Stimulated activated naive CD4-positive, alpha-beta T cell (primary cell): ENCODE measurements at regions not wholly inside any gene's neighbourhood (a gene's known extent, or its start where the extent isn't known, plus 50 kb on each side); places are given as distances from the start of the nearest gene placed in this dataset.

ENCODE experiments used
- DNase-seq, 6 experiments: peaks; one replicate each; lab custom pipeline; 2025; lab: John Stamatoyannopoulos, UW

DNA sequence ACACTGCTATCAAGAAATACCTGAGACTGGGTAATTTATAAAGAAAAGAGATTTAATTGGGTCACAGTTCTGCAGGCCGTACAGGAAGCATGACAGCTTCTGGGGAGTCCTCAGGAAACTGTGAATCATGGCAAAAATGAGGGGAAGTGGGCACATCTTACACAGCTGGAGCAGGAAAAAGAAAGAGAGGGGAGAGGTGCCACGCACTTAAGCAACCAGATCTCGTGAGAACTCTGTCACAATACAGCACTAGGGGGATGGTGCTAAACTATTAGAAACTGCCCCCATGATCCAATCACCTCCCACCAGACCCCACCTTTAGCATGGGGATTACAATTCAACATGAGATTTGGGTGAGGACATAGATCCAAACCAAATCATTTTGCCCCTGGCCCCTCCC, 105.5 kb upstream of the CPLX2 start:
- no peak for DNase-seq

DNA sequence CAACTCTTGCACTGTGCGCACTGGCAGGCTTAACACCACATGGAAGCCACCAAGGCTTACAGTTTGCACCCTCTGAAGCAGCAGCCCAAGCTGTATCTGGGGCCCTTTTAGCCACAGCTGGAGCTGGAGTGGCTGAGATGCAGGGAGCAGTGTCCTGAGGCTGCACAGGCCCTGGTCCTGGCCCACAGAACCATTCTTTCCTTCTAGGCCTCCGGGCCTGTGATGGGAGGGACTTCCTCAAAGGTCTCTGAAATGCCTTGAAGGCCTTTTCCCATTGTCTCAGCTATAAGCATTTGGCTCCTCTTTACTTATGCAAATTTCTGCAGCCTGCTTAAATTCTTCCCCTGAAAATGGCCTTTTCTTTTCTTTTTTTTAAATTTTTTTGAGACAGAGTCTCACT, 104.4 kb upstream of the CPLX2 start:
- no peak for DNase-seq

DNA sequence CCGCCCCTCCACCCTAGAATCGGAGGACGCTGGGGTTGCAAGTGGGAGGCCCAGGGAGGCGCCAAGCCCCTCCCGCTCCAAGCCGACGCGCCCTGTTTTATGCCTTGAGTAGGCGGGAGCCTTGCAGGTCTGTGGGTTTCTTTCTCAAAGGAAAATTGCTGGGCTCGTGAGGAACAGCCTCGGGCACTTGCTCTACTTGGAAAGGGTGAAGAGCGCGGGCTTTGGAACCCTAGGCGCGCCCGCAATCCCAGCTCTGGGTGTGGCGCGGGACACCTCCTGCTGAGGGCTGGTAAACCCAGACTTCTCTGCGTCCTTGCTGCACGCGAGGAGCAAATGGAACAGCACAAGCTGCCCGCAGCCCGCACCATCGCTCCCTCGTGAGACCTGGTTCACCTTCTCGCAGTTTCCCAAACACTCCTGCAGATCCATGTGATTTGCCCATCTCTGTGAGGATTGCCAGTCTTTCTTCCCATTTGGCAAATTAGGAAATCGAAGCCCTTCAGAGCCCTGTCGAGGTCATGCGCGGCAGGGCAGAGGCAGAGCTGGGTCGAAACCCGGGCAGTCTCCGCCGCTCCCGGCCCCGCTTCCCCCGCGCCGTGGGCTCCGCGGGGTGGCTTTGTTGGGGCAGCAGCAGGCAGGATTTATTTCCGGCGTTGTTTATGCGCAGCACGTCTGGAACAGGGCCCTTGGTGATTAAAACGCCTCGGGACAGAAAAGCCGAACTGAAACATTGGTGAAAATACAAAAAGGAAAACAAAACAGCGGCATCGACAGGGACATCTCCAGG, 98.4 kb upstream of the CPLX2 start:
- DNase-seq, result no peak

DNA sequence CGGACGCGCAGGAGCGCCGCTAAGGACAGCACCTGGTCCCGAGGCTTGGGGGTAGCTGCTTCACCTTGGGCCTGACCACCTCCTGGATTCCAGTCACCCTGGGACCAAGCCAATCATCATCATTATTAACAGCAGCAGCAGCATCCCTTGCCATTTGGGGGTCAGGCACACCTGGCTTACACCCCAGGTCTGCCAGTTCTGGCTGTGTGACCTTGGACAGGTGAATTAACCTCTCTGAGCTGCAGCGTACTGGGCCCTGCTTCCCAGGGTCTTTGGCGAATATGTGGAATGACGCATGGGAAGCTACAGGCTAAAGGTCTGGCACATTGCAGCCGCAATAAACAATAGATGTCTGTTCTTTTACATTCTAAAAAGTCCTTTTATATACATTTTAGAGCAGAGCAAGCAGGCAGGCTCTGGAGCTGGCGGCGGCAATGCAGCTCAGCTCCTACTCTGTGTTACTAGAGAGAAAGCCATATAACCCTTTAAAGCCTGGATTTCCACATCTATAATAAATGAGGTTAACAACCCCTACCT, 97.8 kb upstream of the CPLX2 start:
- no peak for DNase-seq

DNA sequence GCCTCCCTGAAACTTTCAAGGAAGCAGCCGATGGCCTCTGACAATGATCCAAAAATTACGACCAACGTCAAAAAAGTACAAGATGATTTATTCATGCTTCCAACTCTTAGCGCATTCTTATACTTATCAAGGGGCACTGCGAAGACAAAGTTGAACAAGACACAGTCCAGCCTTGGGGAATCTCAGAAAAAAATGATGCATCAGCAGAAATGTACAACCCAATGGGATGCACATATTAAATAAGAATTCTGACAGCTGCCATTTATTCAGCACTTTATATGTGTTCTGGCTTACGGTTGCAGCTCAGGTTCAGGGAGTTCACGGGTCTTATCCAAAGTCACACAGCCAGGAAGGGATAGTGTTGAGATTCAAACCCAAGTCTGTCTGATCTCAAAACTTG, 96.0 kb upstream of the CPLX2 start:
- DNase-seq, result no peak

DNA sequence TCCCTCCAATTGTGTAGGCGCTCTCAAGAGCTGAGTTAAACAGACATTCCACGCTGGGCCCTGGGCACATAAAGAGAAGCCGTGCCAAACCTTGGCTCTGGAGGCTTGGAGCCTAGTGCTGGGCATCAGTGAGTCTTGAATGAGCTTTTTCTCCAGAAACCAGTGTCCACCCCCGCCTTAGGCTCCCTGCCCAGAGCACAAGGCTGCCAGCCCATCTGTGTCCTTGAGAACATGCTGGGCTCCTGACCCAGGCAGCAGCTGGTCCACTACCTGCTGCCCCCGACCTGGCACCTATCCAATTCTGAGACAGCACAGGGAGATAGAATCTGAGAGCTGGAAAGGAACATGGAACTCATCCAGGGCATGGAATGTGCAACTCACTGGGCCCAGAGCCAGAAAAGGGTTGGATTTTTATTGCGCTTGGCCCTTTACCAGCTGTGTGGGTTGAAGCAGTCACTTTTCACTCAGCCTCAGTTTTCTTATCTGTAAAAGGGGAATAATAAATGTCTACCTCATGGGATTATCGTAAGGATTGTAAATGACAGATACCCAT, 92.4 kb upstream of the CPLX2 start:
- no peak for DNase-seq

DNA sequence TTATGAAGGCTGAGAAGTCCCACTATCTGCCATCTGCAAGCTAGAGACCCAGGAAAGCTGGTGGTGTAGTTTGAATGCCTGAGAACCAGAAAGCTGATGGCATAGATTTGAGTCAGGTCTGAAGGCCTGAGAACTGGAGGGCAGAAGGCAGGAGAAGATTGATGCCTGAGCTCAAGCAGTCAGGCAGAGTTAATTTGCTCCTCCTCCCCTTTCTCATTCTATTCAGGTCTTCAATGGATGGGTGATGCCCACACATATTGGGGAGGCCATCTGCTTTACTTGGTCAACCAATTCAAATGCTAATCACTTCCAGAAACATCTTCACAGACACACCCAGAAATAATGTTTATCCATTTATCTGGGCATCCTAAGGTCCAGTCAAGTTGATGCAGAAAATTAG, 87.6 kb upstream of the CPLX2 start:
- DNase-seq, result no peak

DNA sequence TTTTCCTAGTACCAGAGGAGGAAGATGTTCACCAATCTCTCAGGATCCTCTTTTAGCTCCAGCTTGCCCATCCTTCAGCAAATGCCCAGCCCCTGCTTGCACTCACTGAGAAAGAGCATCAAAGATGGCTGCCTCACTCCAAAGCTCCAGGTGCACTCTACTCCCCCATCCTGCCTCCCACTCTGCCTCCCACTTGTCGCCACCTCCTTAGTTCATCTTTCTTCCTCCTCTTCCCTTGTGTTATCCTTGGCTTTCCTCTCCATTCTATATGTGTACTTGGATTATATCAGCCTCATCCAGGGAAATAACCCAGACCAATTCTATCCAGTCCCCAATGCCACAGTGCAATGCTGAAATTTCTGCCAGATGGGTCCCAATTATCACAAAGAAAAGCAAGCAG, 87.1 kb upstream of the CPLX2 start:
- DNase-seq, result no peak

DNA sequence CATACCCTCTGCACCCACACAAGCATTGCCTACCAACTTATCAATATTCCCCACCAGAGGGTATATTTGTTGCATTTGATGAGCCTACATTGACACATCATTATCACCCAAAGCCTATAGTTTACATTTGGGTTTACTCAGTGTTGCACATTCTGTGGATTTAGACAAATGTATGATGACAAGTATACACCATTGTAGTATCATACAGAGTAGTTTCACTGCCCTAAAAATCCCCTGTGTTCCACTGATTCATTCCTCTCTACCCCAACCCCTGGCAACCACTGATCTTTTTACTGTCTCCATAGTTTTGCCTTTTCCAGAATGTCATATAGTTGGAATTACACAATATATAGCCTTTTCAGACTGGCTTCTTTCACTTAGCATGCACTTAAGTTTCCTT, 85.7 kb upstream of the CPLX2 start:
- no peak for DNase-seq

DNA sequence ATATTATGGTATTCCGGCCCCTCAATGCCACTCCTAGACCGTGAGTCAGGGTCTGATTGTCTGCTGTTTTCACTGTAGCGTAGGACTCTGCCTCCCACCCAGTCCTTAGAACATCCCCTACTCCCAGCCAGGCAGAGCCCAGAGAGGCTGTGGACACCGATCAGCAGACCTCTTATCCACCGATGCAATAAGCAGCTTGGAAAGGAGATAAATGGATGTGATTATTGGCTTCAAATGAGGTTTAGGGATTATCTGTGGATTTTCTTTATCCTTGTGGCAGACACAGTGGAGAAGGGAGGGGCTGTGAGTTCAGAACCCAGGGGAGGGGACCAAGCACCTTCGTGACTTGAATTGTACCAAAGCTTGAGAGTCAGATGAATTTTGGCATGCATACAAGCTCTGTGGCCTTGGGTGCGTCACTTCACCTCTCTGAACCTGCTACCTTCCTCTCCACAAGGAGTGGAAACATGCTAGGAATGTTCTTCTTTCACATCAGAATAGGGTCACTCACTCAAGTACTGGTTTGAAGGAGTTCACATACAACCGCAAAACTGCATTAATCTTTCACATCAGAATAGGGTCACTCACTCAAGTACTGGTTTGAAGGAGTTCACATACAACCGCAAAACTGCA, 83.1 kb upstream of the CPLX2 start:
- DNase-seq, result no peak

DNA sequence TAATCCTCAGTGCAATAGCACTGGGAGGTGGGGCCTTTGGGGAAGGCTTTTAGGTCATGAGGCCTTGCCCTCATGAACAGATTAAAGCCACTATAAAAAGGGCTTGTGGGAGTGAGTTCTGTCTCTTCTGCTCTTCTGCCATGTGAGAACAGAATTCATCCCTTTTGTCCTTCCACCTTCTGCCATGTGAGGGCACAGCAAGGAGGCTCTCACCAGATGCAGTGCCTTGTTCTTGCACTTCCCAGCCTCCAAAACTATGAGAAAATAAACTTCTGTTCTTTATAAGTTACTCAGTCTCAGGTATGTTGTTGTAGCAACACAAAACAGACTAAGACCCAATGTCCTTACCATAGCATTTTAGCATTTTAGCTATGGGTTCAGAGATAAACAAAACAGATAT, 81.7 kb upstream of the CPLX2 start:
- DNase-seq, result no peak

DNA sequence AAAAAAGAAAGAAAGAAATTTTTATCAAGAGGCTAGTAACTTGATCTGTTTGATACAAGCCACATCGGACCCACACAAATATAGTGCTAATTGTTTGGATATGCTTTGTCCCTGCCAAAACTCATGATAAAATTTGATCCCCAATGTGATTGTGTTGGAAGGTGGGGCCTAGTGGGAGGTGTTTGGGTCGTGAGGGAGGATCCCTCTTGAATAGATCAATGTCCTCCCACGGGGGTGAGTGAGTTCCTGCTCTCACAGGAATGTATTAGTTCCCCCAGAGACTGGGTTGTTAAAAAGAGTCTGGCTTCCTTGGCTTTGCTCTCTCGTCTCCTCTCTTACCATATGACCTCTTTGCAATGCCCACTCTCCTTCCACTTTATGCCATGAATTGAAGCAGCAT, 80.6 kb upstream of the CPLX2 start:
- no peak for DNase-seq

DNA sequence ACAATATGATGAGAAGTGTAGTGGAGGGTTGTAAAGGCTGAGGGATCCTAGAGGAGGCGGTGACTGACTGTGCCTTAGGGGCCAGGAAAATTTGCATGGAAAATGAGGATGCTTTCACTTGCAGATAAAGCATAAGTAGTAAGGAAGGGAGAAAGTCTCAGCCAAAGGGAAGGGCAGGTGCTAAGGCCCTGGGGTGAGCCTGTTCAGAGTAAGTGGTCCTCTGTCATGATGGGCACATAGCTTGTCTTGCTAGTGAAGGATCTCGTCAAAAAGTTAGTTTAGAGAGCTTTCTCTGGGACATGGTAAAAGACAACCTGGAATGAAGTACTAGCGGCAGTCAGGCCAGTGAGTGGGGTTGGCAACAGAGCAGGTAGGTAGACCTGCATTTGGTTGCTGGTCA, 75.4 kb upstream of the CPLX2 start:
- DNase-seq, result no peak

DNA sequence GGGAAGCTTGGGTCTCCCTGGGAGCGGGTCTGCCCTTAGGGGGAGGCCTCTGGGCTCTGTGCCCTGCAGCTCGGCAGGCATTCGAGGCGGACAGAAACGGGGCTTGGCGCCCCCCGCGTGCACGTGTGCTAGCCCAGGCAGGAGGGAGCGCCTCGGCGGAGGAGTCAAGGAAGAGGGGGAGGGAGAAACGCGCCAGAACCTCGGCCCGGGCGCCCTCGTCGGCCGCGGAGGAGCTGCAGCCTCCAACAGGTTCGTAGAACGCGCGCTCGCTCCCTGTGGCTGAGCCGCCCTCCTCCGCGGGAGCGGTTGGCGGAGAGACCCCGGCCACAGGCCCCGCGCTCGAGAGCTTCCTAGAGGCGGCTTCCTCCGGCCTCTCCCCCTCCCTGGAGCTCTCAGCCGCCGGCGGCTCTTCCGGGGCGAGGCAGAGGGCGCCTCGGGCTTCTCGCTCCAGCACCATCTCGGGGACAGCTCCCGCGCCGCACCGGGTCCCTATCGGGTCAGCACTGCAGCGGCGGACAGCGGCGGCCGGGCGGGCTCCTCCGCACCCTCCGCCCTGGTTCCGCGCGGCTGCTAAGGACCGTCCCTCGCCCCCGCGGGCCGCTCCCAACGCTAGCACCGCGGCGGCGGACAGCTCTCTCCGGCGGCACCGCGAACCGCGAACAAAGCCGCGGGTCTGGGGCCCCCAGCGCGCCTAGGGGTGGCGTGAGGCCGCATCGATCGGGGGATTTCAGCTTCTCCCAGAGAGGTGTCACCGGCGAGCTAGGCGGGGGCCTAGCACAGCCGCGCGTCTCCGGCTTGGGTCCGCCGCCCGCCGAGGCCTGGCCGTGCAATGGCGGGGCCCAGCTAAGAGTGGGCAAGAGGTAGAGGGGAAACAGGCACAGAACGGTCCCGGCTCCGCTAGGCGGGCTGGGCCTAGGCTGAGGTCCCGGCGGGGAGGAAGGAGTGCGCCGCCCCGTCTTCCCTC, 74.6 kb upstream of the CPLX2 start:
- DNase-seq, result peak; percentile 64 to 87 (median 74)

DNA sequence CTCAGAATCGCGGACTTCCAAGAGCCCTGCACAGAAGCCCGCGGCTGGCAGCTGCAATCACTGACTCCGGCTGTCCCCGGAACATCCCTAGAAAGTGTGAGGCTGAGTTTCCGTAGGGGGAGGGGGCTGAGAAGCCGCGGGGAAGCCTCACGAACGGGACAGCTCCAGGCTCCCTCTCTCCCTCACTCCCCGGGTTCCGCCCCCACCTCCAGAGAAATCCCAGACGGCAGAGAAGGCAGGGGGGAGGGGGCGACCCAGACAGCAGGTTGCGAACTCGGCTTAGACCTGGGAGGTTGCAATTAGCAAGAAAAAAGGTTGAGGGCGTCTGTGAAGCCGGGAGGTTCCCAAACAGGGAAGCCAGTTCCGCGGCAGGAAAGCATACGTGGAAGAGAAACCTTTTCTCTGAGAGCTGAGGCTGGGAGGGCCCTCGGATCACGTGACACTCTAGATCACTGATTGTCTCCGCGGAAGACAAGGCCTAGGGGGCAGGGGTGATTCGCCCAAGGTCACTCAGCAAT, 73.8 kb upstream of the CPLX2 start:
- DNase-seq, result no peak

DNA sequence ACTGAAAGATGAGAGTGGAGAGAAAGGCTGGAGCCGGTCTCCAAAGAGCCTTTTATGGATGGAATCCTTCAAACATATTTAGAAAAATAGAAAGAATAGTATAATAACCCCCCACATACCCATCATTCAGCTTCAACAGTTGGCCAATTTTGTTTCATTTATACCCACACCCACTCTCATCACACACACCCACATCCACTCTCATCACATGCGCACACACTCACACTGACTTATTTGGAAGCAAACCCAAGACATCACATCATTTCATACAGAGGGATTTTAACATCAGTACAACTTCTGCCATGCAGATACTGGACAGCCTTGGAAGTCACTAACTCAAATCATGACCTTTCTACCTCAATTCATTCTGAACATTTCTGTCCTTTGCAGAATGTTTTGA, 72.8 kb upstream of the CPLX2 start:
- no peak for DNase-seq

DNA sequence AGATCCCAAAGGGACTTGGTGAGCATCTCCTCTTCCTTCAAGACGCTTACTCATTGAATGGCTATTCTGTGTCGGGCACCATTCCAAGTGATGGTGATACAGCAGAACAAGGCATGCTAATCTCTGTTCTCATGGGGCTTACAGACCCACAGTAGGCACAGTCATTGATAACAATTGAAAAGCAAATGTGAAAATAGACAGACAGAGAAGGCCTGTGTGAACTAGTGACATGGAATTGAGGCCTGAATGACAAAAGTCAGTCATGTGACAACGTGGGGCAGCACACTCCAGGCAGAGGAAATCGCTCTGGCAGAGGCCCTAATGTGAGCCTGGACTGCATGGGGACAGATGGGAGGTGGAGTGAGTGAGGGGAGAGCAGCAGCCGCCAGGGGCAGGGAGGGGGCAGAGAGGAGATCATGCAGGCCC, 70.7 kb upstream of the CPLX2 start:
- no peak for DNase-seq

DNA sequence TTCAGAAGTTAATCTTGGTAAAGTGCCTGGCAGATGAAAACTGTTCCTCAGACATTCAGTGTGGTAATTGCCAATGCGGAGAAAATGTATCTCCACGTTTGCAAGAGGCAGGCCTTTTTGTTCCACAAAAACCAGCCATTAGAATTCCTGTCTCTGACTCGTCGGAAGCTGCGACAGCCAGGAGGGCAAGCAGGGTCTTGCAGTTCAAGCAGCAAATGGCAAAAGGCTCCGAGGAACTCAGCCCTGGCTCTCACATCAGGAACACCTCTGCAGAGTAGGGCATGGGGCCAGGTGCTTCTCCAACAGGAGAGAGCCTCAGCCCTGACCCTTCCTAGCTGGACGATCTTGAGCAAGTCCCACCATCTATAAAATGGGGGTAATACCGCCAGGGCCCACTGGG, 69.0 kb upstream of the CPLX2 start:
- DNase-seq, result no peak

DNA sequence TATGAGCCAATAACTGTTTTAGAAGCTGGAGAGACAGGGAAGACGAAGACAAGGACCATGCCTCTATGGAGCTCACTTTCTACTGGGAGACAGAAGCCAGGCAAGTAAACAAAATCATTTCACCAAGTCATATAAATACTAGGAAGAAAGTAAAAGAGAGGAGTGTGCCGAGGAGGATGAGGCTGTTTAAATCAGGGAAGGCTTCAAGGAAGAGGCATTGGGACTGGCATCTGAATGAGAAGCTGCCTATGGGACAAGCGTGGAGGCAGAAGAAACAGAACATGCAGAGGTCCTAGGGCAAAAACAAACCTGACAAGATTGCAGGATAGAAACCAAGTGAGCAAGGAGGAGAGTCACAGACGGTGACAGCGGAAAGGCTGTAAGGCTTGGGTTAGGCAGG, 68.1 kb upstream of the CPLX2 start:
- no peak for DNase-seq

DNA sequence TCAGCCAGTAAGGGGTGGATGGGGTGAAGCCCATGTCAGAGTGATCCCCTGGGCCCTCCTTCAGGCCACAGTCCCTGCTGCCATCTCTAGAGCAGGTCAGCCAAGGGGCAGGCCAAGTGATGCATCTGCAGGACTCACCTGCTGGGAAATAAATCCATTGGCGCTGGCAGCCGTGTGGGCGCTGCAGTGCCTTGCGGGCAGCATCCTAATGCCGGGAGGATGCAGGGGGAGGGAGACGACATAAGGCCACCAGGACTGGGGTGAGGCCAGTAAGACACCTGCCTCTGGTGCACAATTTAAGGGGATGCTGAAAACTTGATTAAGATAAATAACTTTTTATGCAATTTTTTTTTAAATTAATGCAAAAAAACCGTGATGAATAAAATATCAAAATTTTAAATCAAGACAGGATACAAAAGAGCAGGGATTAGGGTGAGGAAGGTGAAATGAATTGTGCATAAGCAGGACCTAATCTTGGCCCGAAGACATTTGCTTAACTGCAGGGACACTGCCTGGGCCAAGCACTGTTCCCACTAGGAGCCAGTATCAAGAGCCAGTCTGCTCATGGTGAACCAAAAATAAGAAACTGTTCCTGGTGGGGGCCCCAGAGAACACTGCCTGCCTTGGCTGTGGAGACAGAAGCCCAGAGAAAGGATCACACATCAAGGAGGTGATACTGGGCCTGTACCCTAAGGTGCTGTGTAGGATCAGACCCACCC, 67.5 kb upstream of the CPLX2 start:
- DNase-seq, result no peak
